GM21381 (cell line): ENCODE measurements at regions not wholly inside any gene's neighbourhood (a gene's known extent, or its start where the extent isn't known, plus 50 kb on each side); places are given as distances from the start of the nearest gene placed in this dataset.
"Not testable (repeated sequence)": the region's sequence is repeated elsewhere in the genome, so short reads cannot be mapped to it uniquely, and the experiment has no call there.

Experiments
- ATAC-seq: cut with Tn5 transposase; IDR thresholded peaks from one replicate; pipeline ENCODE4 v1.9.1; 2021; ENCODE audit warnings: mild to moderate bottlenecking, moderate library complexity; ENCODE audit not compliant: unreplicated experiment

GRCh38 chr12:61934564-61934963 lies 325.6 kb upstream of the USP15 start:
- no peak for ATAC-seq

GRCh38 chr12:61939977-61940376 lies 320.2 kb upstream of the USP15 start:
- ATAC-seq = no peak

- no peak for ATAC-seq
Observed at GRCh38 chr12:61956545-61956944, 303.7 kb upstream of the USP15 start.

GRCh38 chr12:61974461-61974860 lies 285.7 kb upstream of the USP15 start:
- ATAC-seq = no peak

- ATAC-seq = no peak
Observed at GRCh38 chr12:61985830-61986229, 274.4 kb upstream of the USP15 start.

GRCh38 chr12:61987173-61987572 lies 273.0 kb upstream of the USP15 start:
- no peak for ATAC-seq

GRCh38 chr12:61991661-61992060 lies 268.5 kb upstream of the USP15 start:
- no peak for ATAC-seq

- peak; percentile 63 for ATAC-seq
Observed at GRCh38 chr12:61993734-61994345, 266.4 kb upstream of the USP15 start.

- ATAC-seq = no peak
Observed at GRCh38 chr12:61996717-61997116, 263.5 kb upstream of the USP15 start.

GRCh38 chr12:61998791-61999190 lies 261.4 kb upstream of the USP15 start:
- no peak for ATAC-seq

- ATAC-seq = no peak
Observed at GRCh38 chr12:61999311-61999710, 260.9 kb upstream of the USP15 start.

GRCh38 chr12:62001424-62001823 lies 258.8 kb upstream of the USP15 start:
- ATAC-seq = no peak

GRCh38 chr12:62003226-62003625 lies 257.0 kb upstream of the USP15 start:
- no peak for ATAC-seq

GRCh38 chr12:62003701-62004100 lies 256.5 kb upstream of the USP15 start:
- ATAC-seq = no peak

- ATAC-seq = no peak
Observed at GRCh38 chr12:62005615-62006014, 254.6 kb upstream of the USP15 start.

- ATAC-seq = peak; percentile 87
Observed at GRCh38 chr12:62006076-62006732, 254.0 kb upstream of the USP15 start.

- no peak for ATAC-seq
Observed at GRCh38 chr12:62008703-62009102, 251.5 kb upstream of the USP15 start.

- no peak for ATAC-seq
Observed at GRCh38 chr12:62009445-62009844, 250.8 kb upstream of the USP15 start.

- ATAC-seq = not testable (repeated sequence)
Observed at GRCh38 chr12:62010331-62010906, 249.8 kb upstream of the USP15 start.

- ATAC-seq = not testable (repeated sequence)
Observed at GRCh38 chr12:62010973-62011372, 249.2 kb upstream of the USP15 start.

GRCh38 chr12:62014330-62014729 lies 245.9 kb upstream of the USP15 start:
- ATAC-seq = no peak

GRCh38 chr12:62016021-62016420 lies 244.2 kb upstream of the USP15 start:
- ATAC-seq = no peak
